Dendritic cell treated with granulocyte-macrophage colony-stimulating factor and Interleukin-4, amounts not matched to agents 40 ng/mL and 50 ng/mL, for 4 days (primary cell): ENCODE measurements at regions not wholly inside any gene's neighbourhood (a gene's known extent, or its start where the extent isn't known, plus 50 kb on each side); places are given as distances from the start of the nearest gene placed in this dataset.
"Not testable (repeated sequence)": the region's sequence is repeated elsewhere in the genome, so short reads cannot be mapped to it uniquely, and the experiment has no call there.

ENCODE experiments used
- H3K27ac Mint-ChIP-seq: one replicate; pipeline ENCODE4 v1.8.0; 2022; ENCODE audit warnings: mild to moderate bottlenecking, mixed read lengths
- H3K27me3 Mint-ChIP-seq: one replicate; pipeline ENCODE4 v1.8.0; 2022; ENCODE audit warnings: mild to moderate bottlenecking, mixed read lengths
- H3K36me3 Mint-ChIP-seq: one replicate; pipeline ENCODE4 v1.8.0; 2022; ENCODE audit warnings: low read depth, mixed read lengths
- H3K4me1 Mint-ChIP-seq: one replicate; pipeline ENCODE4 v1.8.0; 2022; ENCODE audit warnings: low read depth, mixed read lengths
- H3K4me3 Mint-ChIP-seq: one replicate; pipeline ENCODE4 v1.8.0; 2022; ENCODE audit warnings: mild to moderate bottlenecking, moderate library complexity, mixed read lengths
- H3K9me3 Mint-ChIP-seq: one replicate; pipeline ENCODE4 v1.8.0; 2022; ENCODE audit warnings: mixed read lengths
- intact Hi-C: fragments of 100-400 bp; cut with micrococcal nuclease; formaldehyde crosslinking; loops from one replicate; pipeline ENCODE4 v1.15.0; 2022

DNA sequence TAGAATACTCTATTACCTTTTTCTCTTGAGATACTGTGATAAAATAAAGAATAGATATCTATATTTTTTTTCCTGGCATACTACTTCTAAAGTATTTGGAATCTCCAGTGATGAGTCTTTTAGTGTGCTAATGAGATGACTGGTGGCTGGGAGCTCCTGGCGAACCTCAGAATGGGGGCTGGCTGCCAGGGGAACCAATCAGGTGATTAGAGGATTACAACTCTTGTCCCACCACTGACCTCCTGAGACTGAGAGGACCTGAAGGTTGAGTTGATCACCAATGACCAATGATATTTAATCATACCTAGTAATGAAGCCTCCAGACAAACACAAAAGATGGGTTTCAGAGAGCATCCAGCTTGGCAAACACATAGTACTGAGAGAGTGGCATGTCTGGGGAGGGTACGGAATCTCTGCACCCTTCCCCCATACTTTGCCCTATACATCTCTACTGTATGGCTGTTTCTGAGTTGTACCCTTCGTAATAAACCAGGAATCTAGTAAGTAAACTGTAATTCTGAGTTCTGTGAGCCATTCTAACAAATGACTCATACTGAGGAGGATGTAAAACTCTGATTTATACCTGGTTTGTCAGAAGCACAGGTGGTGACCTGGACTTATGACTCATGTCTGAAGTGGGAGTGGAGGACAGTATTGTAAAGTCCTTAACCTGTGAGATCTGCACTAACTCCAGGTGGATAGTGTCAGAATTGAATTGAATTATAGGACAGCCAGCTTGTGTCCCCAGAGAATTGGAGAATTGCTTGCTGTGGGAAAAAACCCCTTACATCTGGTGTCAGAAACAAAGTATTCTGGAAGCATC is 325.3 kb upstream of the LRRC4C start:
- intact Hi-C loops = no loop called here
- Mint-ChIP-seq H3K4me3 (no peak overlapping the region), H3K36me3 (no peaks in the 10 kb centered on the region), H3K27me3 (no peaks in the 10 kb centered on the region), H3K27ac (no peak overlapping the region), H3K4me1 (no peaks in the 10 kb centered on the region), H3K9me3 (peaks cover 22% of the 10 kb centered on the region)

DNA sequence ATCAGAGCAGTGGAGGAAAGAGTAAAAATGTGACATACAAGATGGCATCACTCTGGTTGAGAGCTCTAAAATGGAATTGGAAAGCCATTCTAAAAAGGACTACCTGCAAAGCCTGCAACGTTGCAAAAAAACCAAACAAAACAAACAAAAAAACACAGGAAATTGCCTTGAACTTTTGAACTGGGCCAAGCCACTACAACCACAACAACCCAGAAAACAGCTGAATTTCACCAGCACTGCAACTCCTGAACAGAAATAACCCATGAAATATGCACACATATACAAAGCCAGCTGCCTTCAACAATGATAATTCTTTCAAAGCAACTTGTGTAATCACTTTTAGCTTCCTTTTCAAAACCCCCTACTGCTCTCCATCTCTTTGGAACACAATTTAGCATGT is 326.6 kb upstream of the LRRC4C start:
- no peaks in the 10 kb centered on the region for H3K4me1 Mint-ChIP-seq
- intact Hi-C loops = no loop called here
- H3K9me3 Mint-ChIP-seq = peaks cover 33% of the 10 kb centered on the region
- H3K36me3 Mint-ChIP-seq = no peaks in the 10 kb centered on the region
- H3K4me3 Mint-ChIP-seq = no peak overlapping the region
- H3K27ac Mint-ChIP-seq = no peak overlapping the region
- H3K27me3 Mint-ChIP-seq = no peaks in the 10 kb centered on the region

GRCh38 chr11:41788177-41788576 is 328.7 kb upstream of the LRRC4C start:
- Mint-ChIP-seq H3K9me3 (peaks cover 30% of the 10 kb centered on the region), H3K36me3 (no peaks in the 10 kb centered on the region), H3K27me3 (no peaks in the 10 kb centered on the region), H3K27ac (no peak overlapping the region), H3K4me1 (no peaks in the 10 kb centered on the region), H3K4me3 (no peak overlapping the region)
- intact Hi-C loops = no loop called here

DNA sequence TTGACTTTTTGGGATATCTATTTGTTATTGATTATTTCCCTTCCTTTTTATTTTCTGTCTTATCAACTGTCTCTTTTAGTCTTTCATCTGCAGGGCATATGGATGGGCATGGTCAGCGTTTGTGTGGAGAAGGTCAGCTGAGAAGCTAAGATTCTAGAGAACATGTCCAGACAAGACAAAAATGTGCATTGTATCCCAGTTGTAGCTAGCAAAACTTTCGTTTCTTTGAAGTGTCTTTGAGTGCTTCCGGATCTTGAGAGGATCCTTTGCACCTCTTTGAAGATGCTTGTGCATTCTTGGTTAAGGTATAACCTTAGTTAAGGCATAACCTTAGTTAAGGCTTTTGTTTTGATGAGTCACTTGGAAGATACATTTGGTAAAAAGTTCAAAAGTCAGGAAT is 329.9 kb upstream of the LRRC4C start:
- H3K27me3 Mint-ChIP-seq = no peaks in the 10 kb centered on the region
- H3K36me3 Mint-ChIP-seq = no peaks in the 10 kb centered on the region
- intact Hi-C loops = no loop called here
- no peak overlapping the region for H3K4me3 Mint-ChIP-seq
- H3K27ac Mint-ChIP-seq = no peak overlapping the region
- H3K9me3 Mint-ChIP-seq = peaks cover 30% of the 10 kb centered on the region
- H3K4me1 Mint-ChIP-seq = no peaks in the 10 kb centered on the region

- H3K9me3 Mint-ChIP-seq = peaks cover 14% of the 10 kb centered on the region
- no peaks in the 10 kb centered on the region for H3K27me3 Mint-ChIP-seq
- H3K27ac Mint-ChIP-seq = no peak overlapping the region
- H3K36me3 Mint-ChIP-seq = no peaks in the 10 kb centered on the region
- H3K4me1 Mint-ChIP-seq = no peaks in the 10 kb centered on the region
- no peak overlapping the region for H3K4me3 Mint-ChIP-seq
- intact Hi-C loops = no loop called here
Measured at GRCh38 chr11:41795004-41795403, 335.6 kb upstream of the LRRC4C start.

DNA sequence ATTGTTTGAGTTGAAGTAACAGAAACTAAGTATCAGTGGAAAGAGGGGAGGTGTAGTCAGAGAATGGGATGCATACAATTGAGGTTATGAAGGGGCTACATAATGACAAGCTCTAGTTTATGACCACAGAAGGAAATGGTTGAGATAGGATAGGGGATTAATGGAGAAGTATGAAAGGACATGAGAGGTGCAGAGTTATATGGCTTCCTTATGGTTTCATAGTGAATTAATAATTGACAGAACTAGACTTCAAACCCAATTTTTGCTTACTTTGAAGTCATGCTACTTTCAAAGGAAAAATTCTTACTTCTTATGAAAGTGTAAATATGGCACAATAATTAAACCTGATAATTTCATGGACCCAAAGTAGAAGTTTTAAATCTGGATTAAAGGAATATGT is 340.3 kb upstream of the LRRC4C start:
- no peak overlapping the region for H3K4me3 Mint-ChIP-seq
- H3K27ac Mint-ChIP-seq = no peak overlapping the region
- no peaks in the 10 kb centered on the region for H3K27me3 Mint-ChIP-seq
- intact Hi-C loops = no loop called here
- H3K36me3 Mint-ChIP-seq = no peaks in the 10 kb centered on the region
- no peaks in the 10 kb centered on the region for H3K9me3 Mint-ChIP-seq
- no peaks in the 10 kb centered on the region for H3K4me1 Mint-ChIP-seq

- no peaks in the 10 kb centered on the region for H3K36me3 Mint-ChIP-seq
Measured at GRCh38 chr11:41803895-41804294, 344.4 kb upstream of the LRRC4C start.

GRCh38 chr11:41816396-41816795 is 356.9 kb upstream of the LRRC4C start:
- Mint-ChIP-seq H3K27me3 (no peaks in the 10 kb centered on the region), H3K27ac (no peak overlapping the region), H3K4me3 (no peak overlapping the region), H3K9me3 (peaks cover 22% of the 10 kb centered on the region), H3K4me1 (no peaks in the 10 kb centered on the region), H3K36me3 (no peaks in the 10 kb centered on the region)
- intact Hi-C loops = no loop called here

More at GRCh38 chr11:41803895-41804294, 344.4 kb upstream of the LRRC4C start:
- Mint-ChIP-seq H3K4me1 (no peaks in the 10 kb centered on the region), H3K27me3 (no peaks in the 10 kb centered on the region), H3K9me3 (no peaks in the 10 kb centered on the region), H3K4me3 (no peak overlapping the region), H3K27ac (no peak overlapping the region)
- intact Hi-C loops = no loop called here

DNA sequence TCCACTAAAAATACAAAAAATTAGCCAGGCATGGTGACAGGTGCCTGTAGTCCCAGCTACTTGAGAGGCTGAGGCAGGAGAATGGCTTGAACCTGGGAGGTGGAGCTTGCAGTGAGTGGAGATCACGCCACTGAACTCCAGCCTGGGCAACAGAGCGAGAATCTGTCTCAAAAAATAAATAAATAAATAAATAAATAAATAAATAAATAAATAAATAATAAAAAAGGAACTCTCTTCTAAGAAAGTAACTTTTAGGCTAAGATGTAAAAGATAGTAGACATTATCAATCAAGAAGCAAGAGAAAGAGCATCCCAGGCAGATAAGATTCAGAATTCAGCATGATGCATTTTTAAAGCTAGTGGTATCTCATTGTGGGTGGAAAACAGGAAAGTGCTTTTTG is 364.8 kb upstream of the LRRC4C start:
- H3K27ac Mint-ChIP-seq, intact Hi-C loops, H3K36me3 Mint-ChIP-seq, H3K27me3 Mint-ChIP-seq, H3K4me3 Mint-ChIP-seq, H3K4me1 Mint-ChIP-seq: not testable (repeated sequence)
- H3K9me3 Mint-ChIP-seq = peaks cover 30% of the 10 kb centered on the region

DNA sequence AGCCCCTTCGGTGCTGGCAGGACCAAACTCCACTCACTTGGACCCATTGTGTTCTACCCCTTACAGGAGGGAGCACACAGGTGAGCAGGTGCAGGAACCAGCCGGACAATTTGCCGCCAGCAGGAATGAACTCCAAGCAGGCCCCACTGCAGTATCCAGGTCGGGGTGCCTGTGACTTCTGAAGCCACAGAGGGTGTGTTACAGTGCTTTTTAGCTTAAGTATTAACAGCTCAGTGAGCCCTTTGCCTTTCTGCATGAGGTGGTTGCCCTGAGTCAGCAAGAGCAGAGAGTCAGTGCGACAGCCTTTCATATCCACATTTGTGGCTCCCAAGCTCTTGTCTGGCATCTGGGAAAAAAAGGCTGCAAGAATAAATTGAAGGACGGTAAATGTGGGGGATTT is 366.6 kb upstream of the LRRC4C start:
- no peaks in the 10 kb centered on the region for H3K4me1 Mint-ChIP-seq
- H3K27ac Mint-ChIP-seq = no peak overlapping the region
- H3K4me3 Mint-ChIP-seq = no peak overlapping the region
- peaks cover 30% of the 10 kb centered on the region for H3K9me3 Mint-ChIP-seq
- intact Hi-C loops = no loop called here
- no peaks in the 10 kb centered on the region for H3K27me3 Mint-ChIP-seq
- H3K36me3 Mint-ChIP-seq = no peaks in the 10 kb centered on the region

- no peaks in the 10 kb centered on the region for H3K27me3 Mint-ChIP-seq
- intact Hi-C loops = no loop called here
- no peaks in the 10 kb centered on the region for H3K4me1 Mint-ChIP-seq
- no peaks in the 10 kb centered on the region for H3K36me3 Mint-ChIP-seq
- H3K27ac Mint-ChIP-seq = no peak overlapping the region
- H3K9me3 Mint-ChIP-seq = peaks cover 4% of the 10 kb centered on the region
- H3K4me3 Mint-ChIP-seq = no peak overlapping the region
Measured at GRCh38 chr11:41836431-41836830, 377.0 kb upstream of the LRRC4C start.

DNA sequence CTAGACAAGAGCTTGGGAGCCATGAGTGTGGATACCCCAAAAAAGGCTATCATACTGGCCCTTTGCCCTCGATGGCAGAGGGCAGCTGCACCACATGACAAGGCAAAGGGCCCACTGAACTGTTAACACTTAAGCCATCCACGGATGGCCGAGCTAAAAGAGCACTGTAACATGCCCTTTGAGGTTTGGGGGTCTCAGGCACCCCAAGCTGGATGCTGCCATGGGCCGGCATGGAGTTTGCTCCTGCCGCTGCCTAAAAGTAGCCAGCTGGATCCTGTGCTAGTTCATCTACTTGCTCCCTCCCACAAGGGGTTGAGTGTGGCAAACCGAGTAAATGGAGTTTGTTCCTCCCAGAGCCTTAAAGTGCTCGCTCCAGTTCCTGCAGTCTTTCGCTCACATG is 383.2 kb upstream of the LRRC4C start:
- H3K9me3 Mint-ChIP-seq = peaks cover 23% of the 10 kb centered on the region
- no peaks in the 10 kb centered on the region for H3K4me1 Mint-ChIP-seq
- H3K4me3 Mint-ChIP-seq = no peak overlapping the region
- H3K36me3 Mint-ChIP-seq = no peaks in the 10 kb centered on the region
- no peak overlapping the region for H3K27ac Mint-ChIP-seq
- intact Hi-C loops = no loop called here
- H3K27me3 Mint-ChIP-seq = no peaks in the 10 kb centered on the region

DNA sequence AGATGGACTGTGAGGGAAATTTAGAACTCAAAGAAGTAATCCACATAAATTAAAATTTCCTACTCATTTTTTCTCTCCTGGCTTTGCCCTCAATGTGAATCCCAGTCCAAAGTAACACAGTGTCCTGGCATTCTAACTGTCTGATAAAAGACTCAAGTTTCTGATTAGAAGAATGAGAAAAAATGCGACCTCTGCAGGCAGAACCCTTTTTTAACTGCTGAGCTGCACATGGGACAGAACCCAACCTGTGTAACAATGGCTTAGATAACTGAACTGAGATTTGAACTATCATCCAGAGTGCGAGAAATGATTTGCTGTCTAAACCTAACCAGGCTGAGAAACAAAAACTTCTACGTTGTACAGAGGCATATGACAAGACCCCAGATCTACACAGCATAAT is 385.6 kb upstream of the LRRC4C start:
- Mint-ChIP-seq H3K4me3 (no peak overlapping the region), H3K9me3 (peaks cover 33% of the 10 kb centered on the region), H3K27me3 (no peaks in the 10 kb centered on the region), H3K4me1 (no peaks in the 10 kb centered on the region), H3K27ac (no peak overlapping the region), H3K36me3 (no peaks in the 10 kb centered on the region)
- intact Hi-C loops = no loop called here

- Mint-ChIP-seq H3K27ac (no peak overlapping the region), H3K4me3 (no peak overlapping the region), H3K27me3 (no peaks in the 10 kb centered on the region), H3K4me1 (no peaks in the 10 kb centered on the region), H3K36me3 (no peaks in the 10 kb centered on the region), H3K9me3 (peaks cover 23% of the 10 kb centered on the region)
- intact Hi-C loops = no loop called here
Measured at GRCh38 chr11:41848349-41848748, 388.9 kb upstream of the LRRC4C start.

- Mint-ChIP-seq H3K36me3 (no peaks in the 10 kb centered on the region), H3K9me3 (peaks cover 23% of the 10 kb centered on the region), H3K4me3 (no peak overlapping the region), H3K27me3 (no peaks in the 10 kb centered on the region), H3K4me1 (no peaks in the 10 kb centered on the region), H3K27ac (no peak overlapping the region)
- intact Hi-C loops = no loop called here
Measured at GRCh38 chr11:41849250-41849649, 389.8 kb upstream of the LRRC4C start.
